ENCODE measurements at regions not wholly inside any gene's neighbourhood (a gene's known extent, or its start where the extent isn't known, plus 50 kb on each side); places are given as distances from the start of the nearest gene placed in this dataset.
"Not testable (repeated sequence)": the region's sequence is repeated elsewhere in the genome, so short reads cannot be mapped to it uniquely, and the experiment has no call there.

- no peak for DNase-seq
Measured at GRCh38 chr5:90338712-90339372, 70.7 kb downstream of the CETN3 start.

GRCh38 chr5:90337449-90338052 is 72.0 kb downstream of the CETN3 start:
- no peak for DNase-seq

GRCh38 chr5:90336752-90337151 is 72.8 kb downstream of the CETN3 start:
- DNase-seq: no peak

- DNase-seq: no peak
Measured at GRCh38 chr5:90334741-90335140, 74.8 kb downstream of the CETN3 start.

- no peak for DNase-seq
Measured at GRCh38 chr5:90329911-90330310, 79.6 kb downstream of the CETN3 start.

- DNase-seq: no peak
Measured at GRCh38 chr5:90326995-90327394, 82.6 kb downstream of the CETN3 start.

GRCh38 chr5:90325093-90325492 is 84.5 kb downstream of the CETN3 start:
- DNase-seq: no peak

GRCh38 chr5:90320348-90320747 is 89.2 kb downstream of the CETN3 start:
- DNase-seq: not testable (repeated sequence)

- DNase-seq: no peak
Measured at GRCh38 chr5:90312027-90312426, 97.5 kb downstream of the CETN3 start.

GRCh38 chr5:90311401-90311800 is 98.2 kb downstream of the CETN3 start:
- no peak for DNase-seq

- DNase-seq: no peak
Measured at GRCh38 chr5:90308787-90309585, 100.6 kb downstream of the CETN3 start.

GRCh38 chr5:90307782-90308181 is 101.8 kb downstream of the CETN3 start:
- peak; percentile 3 for DNase-seq

- DNase-seq: no peak
Measured at GRCh38 chr5:90307322-90307721, 102.2 kb downstream of the CETN3 start.

GRCh38 chr5:90306613-90307012 is 102.9 kb downstream of the CETN3 start:
- no peak for DNase-seq

- no peak for DNase-seq
Measured at GRCh38 chr5:90305041-90305720, 104.4 kb downstream of the CETN3 start.

GRCh38 chr5:90301248-90301647 is 108.3 kb downstream of the CETN3 start:
- DNase-seq: no peak

GRCh38 chr5:90297045-90297764 is 112.4 kb downstream of the CETN3 start:
- no peak for DNase-seq

- no peak for DNase-seq
Measured at GRCh38 chr5:90294604-90295003, 115.0 kb downstream of the CETN3 start.

GRCh38 chr5:90293931-90294330 is 115.6 kb downstream of the CETN3 start:
- DNase-seq: no peak

GRCh38 chr5:90290648-90291047 is 118.9 kb downstream of the CETN3 start:
- DNase-seq: no peak

GRCh38 chr5:90289837-90290236 is 119.7 kb downstream of the CETN3 start:
- DNase-seq: no peak

- no peak for DNase-seq
Measured at GRCh38 chr5:90287036-90287435, 122.5 kb downstream of the CETN3 start.

GRCh38 chr5:90285581-90285980 is 124.0 kb downstream of the CETN3 start:
- DNase-seq: no peak

All from hematopoietic multipotent progenitor cell treated with erythropoietin and hydrocortisone succinate and interleukin-3 and kit ligand, for 6 days (in vitro differentiated cells).